H1 (cell line): ENCODE measurements at regions not wholly inside any gene's neighbourhood (a gene's known extent, or its start where the extent isn't known, plus 50 kb on each side); places are given as distances from the start of the nearest gene placed in this dataset.

ENCODE experiments used
- CTCF ChIA-PET: fragments of 300-600 bp; sonication (Branson Sonifier 250); formaldehyde crosslinking; loops from one replicate; lab custom pipeline; 2021; ENCODE audit not compliant: partially characterized antibody; lab: Charles Lee
- POLR2A ChIA-PET: fragments of 300-600 bp; sonication (Branson Sonifier 250); formaldehyde crosslinking; loops from one replicate; lab custom pipeline; 2021; ENCODE audit warnings: inconsistent platforms; ENCODE audit not compliant: partially characterized antibody; lab: Charles Lee
- DNase-seq, 2 experiments: peaks; one replicate each; pipeline versions ENCODE4 v3.0.0 to v3.0.0-alpha.2; 2010 to 2022; ENCODE audit warnings: low spot score in 2 of 2, low read depth in 1 of 2, mixed read lengths in 1 of 2
- FAIRE-seq: peaks from 2 replicates; lab custom pipeline; 2011; peaks lifted over from hg19 to GRCh38; lab: Jason Lieb, UNC
- H2AFZ ChIP-seq: 2 replicates; pipeline ENCODE4 v1.8.1; 2012; ENCODE audit warnings: low read length, inconsistent platforms
- H2AK5ac ChIP-seq: 2 replicates; pipeline ENCODE4 v1.6.1; 2013; ENCODE audit warnings: low read depth, low read length
- H2BK120ac ChIP-seq: replicated peaks from 2 replicates; pipeline ENCODE3; 2013; ENCODE audit warnings: low read depth, low read length, inconsistent platforms
- H2BK12ac ChIP-seq: 2 replicates; pipeline ENCODE4 v1.6.1; 2013; ENCODE audit warnings: low read depth, low read length
- H2BK15ac ChIP-seq: 2 replicates; pipeline ENCODE4 v1.6.1; 2013; ENCODE audit warnings: low read length
- H2BK20ac ChIP-seq: 2 replicates; pipeline ENCODE4 v1.6.1; 2013; ENCODE audit warnings: low read length
- H2BK5ac ChIP-seq: 2 replicates; pipeline ENCODE4 v1.6.1; 2013; ENCODE audit warnings: low read depth, low read length
- H3K14ac ChIP-seq: 2 replicates; pipeline ENCODE4 v1.6.1; 2013; ENCODE audit warnings: inconsistent platforms; ENCODE audit not compliant: insufficient read length
- H3K18ac ChIP-seq: 2 replicates; pipeline ENCODE4 v1.6.1; 2013; ENCODE audit warnings: low read length; ENCODE audit errors: extremely low read depth
- H3K23ac ChIP-seq: 2 replicates; pipeline ENCODE4 v1.6.1; 2013; ENCODE audit warnings: inconsistent platforms; ENCODE audit not compliant: insufficient read length
- H3K23me2 ChIP-seq: 2 replicates; pipeline ENCODE4 v1.6.1; 2013; ENCODE audit warnings: low read depth, low read length
- H3K27ac ChIP-seq: 2 replicates; pipeline ENCODE4 v1.6.1; 2011; ENCODE audit warnings: low read depth, low read length, inconsistent platforms
- H3K27me3 ChIP-seq, 4 experiments: replicated peaks in 1 of 4; 1 replicate in 1 of 4; 2 replicates in 3 of 4; pipeline versions ENCODE4 v1.6.1 to v1.8.1; 2011 to 2013; ENCODE audit warnings: low read length in 3 of 4, mild to moderate bottlenecking in 3 of 4, inconsistent platforms in 2 of 4, mixed read lengths in 2 of 4, moderate library complexity in 1 of 4; ENCODE audit not compliant: control insufficient read depth in 3 of 4, insufficient read depth in 3 of 4; ENCODE audit errors: extremely low read depth in 1 of 4
- H3K36me3 ChIP-seq, 4 experiments: 2 replicates each; pipeline versions ENCODE4 v1.6.1 to v1.8.1; 2011 to 2013; ENCODE audit warnings: mild to moderate bottlenecking in 4 of 4, low read length in 3 of 4, moderate library complexity in 2 of 4, control low read depth in 1 of 4, inconsistent platforms in 1 of 4; ENCODE audit not compliant: insufficient read depth in 4 of 4, control insufficient read depth in 2 of 4
- H3K4ac ChIP-seq: replicated peaks from 2 replicates; pipeline ENCODE3; 2013; ENCODE audit warnings: low read length, low read depth, mixed read lengths, inconsistent platforms; ENCODE audit not compliant: insufficient read length
- H3K4me1 ChIP-seq, 4 experiments: replicated peaks in 1 of 4; 1 replicate in 1 of 4; 2 replicates in 3 of 4; pipeline versions ENCODE4 v1.6.1 to v1.8.1; 2011 to 2013; ENCODE audit warnings: low read length in 3 of 4, inconsistent platforms in 2 of 4, mixed read lengths in 1 of 4; ENCODE audit not compliant: insufficient read depth in 4 of 4, control insufficient read depth in 3 of 4
- H3K4me2 ChIP-seq, 2 experiments: 2 replicates each; pipeline versions ENCODE4 v1.6.1 to v1.8.1; 2011 to 2013; ENCODE audit warnings: low read depth in 2 of 2, low read length in 2 of 2, control low read depth in 1 of 2, inconsistent platforms in 1 of 2, mild to moderate bottlenecking in 1 of 2; ENCODE audit not compliant: insufficient read depth in 1 of 2
- H3K4me3 ChIP-seq, 4 experiments: fragments of 200-600, 300-600 bp in 1 of 4; sonication (generic), shearing (Covaris generic), sonication (Bioruptor Twin) in 1 of 4; 2 replicates each; pipeline versions ENCODE4 v1.5.1 to v1.8.1; 2011 to 2016; ENCODE audit warnings: low read length in 4 of 4, low read depth in 3 of 4, control low read depth in 2 of 4, inconsistent platforms in 2 of 4, mild to moderate bottlenecking in 2 of 4, mixed read lengths in 1 of 4, moderate library complexity in 1 of 4; ENCODE audit not compliant: insufficient read depth in 2 of 4; ENCODE audit errors: extremely low read depth in 1 of 4
- H3K56ac ChIP-seq: replicated peaks from 2 replicates; pipeline ENCODE3; 2013; ENCODE audit warnings: low read depth, mild to moderate bottlenecking, mixed read lengths, low read length, inconsistent platforms; ENCODE audit not compliant: insufficient read length
- H3K79me1 ChIP-seq: 2 replicates; pipeline ENCODE4 v1.6.1; 2013; ENCODE audit warnings: low read depth, low read length, control low read depth
- H3K79me2 ChIP-seq, 2 experiments: 2 replicates each; pipeline versions ENCODE4 v1.6.1 to v1.8.1; 2012 to 2013; ENCODE audit warnings: low read length in 2 of 2, mild to moderate bottlenecking in 2 of 2, inconsistent platforms in 1 of 2; ENCODE audit not compliant: insufficient read depth in 2 of 2, control insufficient read depth in 1 of 2
- H3K9ac ChIP-seq, 4 experiments: replicated peaks in 1 of 4; 1 replicate in 1 of 4; 2 replicates in 3 of 4; pipeline versions ENCODE4 v1.6.1 to v1.8.1; 2011 to 2013; ENCODE audit warnings: low read depth in 3 of 4, low read length in 3 of 4, control low read depth in 2 of 4, mild to moderate bottlenecking in 2 of 4, moderate library complexity in 2 of 4, inconsistent platforms in 1 of 4; ENCODE audit errors: extremely low read depth in 1 of 4
- H3K9me3 ChIP-seq, 2 experiments: 2 replicates each; pipeline versions ENCODE4 v1.6.1 to v1.8.1; 2012 to 2013; ENCODE audit warnings: mild to moderate bottlenecking in 2 of 2, moderate library complexity in 2 of 2, control low read depth in 1 of 2, inconsistent platforms in 1 of 2, low read depth in 1 of 2, low read length in 1 of 2, mixed read lengths in 1 of 2; ENCODE audit not compliant: insufficient read depth in 2 of 2
- H4K20me1 ChIP-seq, 2 experiments: replicated peaks in 1 of 2; 2 replicates each; pipeline versions ENCODE3 to v1.8.1; 2011 to 2013; ENCODE audit warnings: inconsistent platforms in 2 of 2, low read length in 2 of 2, mild to moderate bottlenecking in 1 of 2; ENCODE audit not compliant: insufficient read depth in 2 of 2, control insufficient read depth in 1 of 2
- H4K5ac ChIP-seq: 2 replicates; pipeline ENCODE4 v1.6.1; 2013; ENCODE audit warnings: low read length, low read depth, mixed read lengths, inconsistent platforms; ENCODE audit not compliant: insufficient read length
- H4K8ac ChIP-seq: 2 replicates; pipeline ENCODE4 v1.8.0; 2013; ENCODE audit warnings: mild to moderate bottlenecking, moderate library complexity, low read length, inconsistent platforms; ENCODE audit not compliant: insufficient read depth; ENCODE audit errors: extremely low read depth
- H4K91ac ChIP-seq: replicated peaks from 2 replicates; pipeline ENCODE3; 2013; ENCODE audit warnings: low read length, mixed read lengths, inconsistent platforms; ENCODE audit not compliant: insufficient read length
- ASH2L ChIP-seq: fragments of 200-600, 300-600 bp; sonication (generic); IDR thresholded peaks from one replicate; pipeline ENCODE4 v1.7.1; 2017; ENCODE audit warnings: low read length
- BCL11A ChIP-seq, 2 experiments: IDR thresholded peaks; one replicate each; pipeline ENCODE4 v1.6.1; 2011; ENCODE audit warnings: low read depth in 2 of 2, low read length in 2 of 2, mild to moderate bottlenecking in 2 of 2
- CBX5 ChIP-seq: fragments of 300-800, 300-1000 bp; sonication (generic); IDR thresholded peaks from 2 replicates; pipeline ENCODE4 v1.7.1; 2016; ENCODE audit warnings: antibody characterized with exemption, low read length, low read depth
- HDAC6 ChIP-seq: IDR thresholded peaks from one replicate; pipeline ENCODE4 v1.7.1; 2012; ENCODE audit warnings: low read depth, mild to moderate bottlenecking, inconsistent platforms, low read length, moderate library complexity
- KDM5A ChIP-seq: fragments of 200-600 bp; IDR thresholded peaks from 2 replicates; pipeline ENCODE4 v1.7.1; 2012; ENCODE audit warnings: mild to moderate bottlenecking, low read length, inconsistent platforms, mixed read lengths
- RNF2 ChIP-seq: fragments of 200-900, 300-1000 bp; sonication (generic); IDR thresholded peaks from 2 replicates; pipeline ENCODE4 v1.7.1; 2016; ENCODE audit warnings: borderline replicate concordance, low read depth, mild to moderate bottlenecking, antibody characterized with exemption, low read length; ENCODE audit not compliant: poor library complexity, severe bottlenecking; ENCODE audit errors: missing control alignments
- SIN3A ChIP-seq, 2 experiments: IDR thresholded peaks in 1 of 2; conservative IDR thresholded peaks in 1 of 2; 2 replicates each; pipeline ENCODE4 v1.6.1; 2011 to 2012; ENCODE audit warnings: low read length in 2 of 2, improper control_type of control experiment in 1 of 2, low read depth in 1 of 2, mild to moderate bottlenecking in 1 of 2
- SRF ChIP-seq: IDR thresholded peaks from 2 replicates; pipeline ENCODE4 v1.6.1; 2011; ENCODE audit warnings: mild to moderate bottlenecking, low read depth, low read length, moderate library complexity
- TEAD4 ChIP-seq: IDR thresholded peaks from 2 replicates; pipeline ENCODE4 v1.6.1; 2012; ENCODE audit warnings: low read depth, low read length, inconsistent platforms, mixed read lengths
- WGBS, 2 experiments: shearing (Covaris generic) in 1 of 2; methylation state at CpG; one replicate each; pipeline versions ENCODE4 v1.1.6 to v1.1.7; 2013 to 2015; ENCODE audit warnings: low lambda C conversion rate in 2 of 2, mixed read lengths in 2 of 2, inconsistent platforms in 1 of 2, low coverage in 1 of 2, missing lambda C conversion rate in 1 of 2; ENCODE audit not compliant: insufficient replicate concordance in 2 of 2, insufficient coverage in 1 of 2, insufficient read length in 1 of 2; ENCODE audit errors: extremely low coverage in 1 of 2, missing lambda C conversion rate in 1 of 2; 5-methylcytosine and 5-hydroxymethylcytosine counted together
- TF ChIP-seq, protein P1 (sequence below): IDR thresholded peaks from 2 replicates; pipeline ENCODE4 v1.6.1; 2011; ENCODE audit warnings: low read length, improper control_type of control experiment
- TF ChIP-seq, protein P2 (sequence below): IDR thresholded peaks from 2 replicates; pipeline ENCODE4 v1.6.1; 2012; ENCODE audit warnings: inconsistent platforms
- TF ChIP-seq, protein P3 (sequence below): IDR thresholded peaks from 2 replicates; pipeline ENCODE4 v1.6.1; 2011; ENCODE audit warnings: low read depth, mild to moderate bottlenecking, low read length; ENCODE audit not compliant: insufficient read depth

DNA sequence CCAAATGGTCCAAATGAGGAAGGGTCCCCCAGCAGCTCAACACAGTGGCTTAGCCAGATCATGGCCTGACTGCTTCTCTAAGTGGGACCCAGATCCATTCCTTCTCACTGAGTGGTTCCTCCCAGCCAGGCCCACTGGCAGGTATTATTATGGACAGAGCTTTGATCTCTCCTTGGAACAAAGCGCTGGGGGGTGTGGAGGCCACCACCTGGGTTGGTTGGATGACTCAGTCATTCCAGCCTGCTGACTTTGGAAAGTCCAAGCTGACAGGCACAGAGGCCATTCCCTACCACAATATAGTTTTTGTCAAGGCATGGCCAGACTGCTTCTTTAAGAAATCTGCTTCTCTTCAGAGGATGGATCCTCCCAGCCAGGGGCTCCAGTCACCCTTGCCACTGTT, 341.1 kb downstream of the BTG1 start:
- no peaks in the 10 kb centered on the region for H3K79me1 ChIP-seq
- no peak overlapping the region for H3K4me2 ChIP-seq
- no peak overlapping the region for H3K18ac ChIP-seq
- H4K5ac ChIP-seq, result no peak overlapping the region
- H3K56ac ChIP-seq, result no peak overlapping the region
- H4K8ac ChIP-seq, result no peak overlapping the region
- H2BK120ac ChIP-seq, result no peak overlapping the region
- no peaks in the 10 kb centered on the region for H3K36me3 ChIP-seq
- H2AK5ac ChIP-seq, result no peak overlapping the region
- no peak overlapping the region for H3K4me3 ChIP-seq
- H2BK12ac ChIP-seq, result no peak overlapping the region
- no peaks in the 10 kb centered on the region for H4K20me1 ChIP-seq
- ChIA-PET CTCF (interaction anchor here (0.7 to 1.4 kb wide), 3 partner anchors 8 to 422 kb away, joined by 4 to 5 read pairs (median 4); no protein-coding TSS in a partner anchor), POLR2A (no interaction called here)
- no peak overlapping the region for H3K14ac ChIP-seq
- H2BK20ac ChIP-seq, result no peak overlapping the region
- H3K9ac ChIP-seq, result no peak overlapping the region
- H2AFZ ChIP-seq, result no peak overlapping the region
- H3K79me2 ChIP-seq, result no peaks in the 10 kb centered on the region
- H3K27ac ChIP-seq, result no peak overlapping the region
- FAIRE-seq (no peak), DNase-seq (no peak)
- H3K23ac ChIP-seq, result no peak overlapping the region
- no peaks in the 10 kb centered on the region for H3K23me2 ChIP-seq
- H3K27me3 ChIP-seq, result no peaks in the 10 kb centered on the region
- WGBS, 2 experiments, result 88% methylated on average over 1 of the region's 1 CpG; no CpG with 5 or more reads in 1 of the 2 experiments
- H3K4ac ChIP-seq, result no peak overlapping the region
- H3K9me3 ChIP-seq, result 0 out of 4 replicates have a peak, but pooled peaks cover 0 to 9% of the 10 kb centered on the region in 2 experiments
- H2BK5ac ChIP-seq, result no peak overlapping the region
- H3K4me1 ChIP-seq, result no peaks in the 10 kb centered on the region
- no peak overlapping the region for H2BK15ac ChIP-seq
- no peak overlapping the region for H4K91ac ChIP-seq
- TF ChIP-seq RNF2 (no peak), SIN3A (conservative IDR thresholded peaks at IDR 0.05 in 1 of 2, IDR thresholded peaks at IDR 0.05 in 1 of 2; ENCODE audit: low read depth in 1 of 2, low read length in 2 of 2) (no peak), ASH2L (no peak), TEAD4 (no peak), KDM5A (no peak), BCL11A (IDR thresholded peaks at IDR 0.05; ENCODE audit: low read depth in 2 of 2, low read length in 2 of 2) (no peak), SRF (no peak), CBX5 (no peak), HDAC6 (no peak)
- TF ChIP-seq, protein P1, sequence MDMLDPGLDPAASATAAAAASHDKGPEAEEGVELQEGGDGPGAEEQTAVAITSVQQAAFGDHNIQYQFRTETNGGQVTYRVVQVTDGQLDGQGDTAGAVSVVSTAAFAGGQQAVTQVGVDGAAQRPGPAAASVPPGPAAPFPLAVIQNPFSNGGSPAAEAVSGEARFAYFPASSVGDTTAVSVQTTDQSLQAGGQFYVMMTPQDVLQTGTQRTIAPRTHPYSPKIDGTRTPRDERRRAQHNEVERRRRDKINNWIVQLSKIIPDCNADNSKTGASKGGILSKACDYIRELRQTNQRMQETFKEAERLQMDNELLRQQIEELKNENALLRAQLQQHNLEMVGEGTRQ, result no peak
- TF ChIP-seq, protein P2, sequence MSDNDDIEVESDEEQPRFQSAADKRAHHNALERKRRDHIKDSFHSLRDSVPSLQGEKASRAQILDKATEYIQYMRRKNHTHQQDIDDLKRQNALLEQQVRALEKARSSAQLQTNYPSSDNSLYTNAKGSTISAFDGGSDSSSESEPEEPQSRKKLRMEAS, result no peak
- TF ChIP-seq, protein P3, sequence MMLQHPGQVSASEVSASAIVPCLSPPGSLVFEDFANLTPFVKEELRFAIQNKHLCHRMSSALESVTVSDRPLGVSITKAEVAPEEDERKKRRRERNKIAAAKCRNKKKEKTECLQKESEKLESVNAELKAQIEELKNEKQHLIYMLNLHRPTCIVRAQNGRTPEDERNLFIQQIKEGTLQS, result no peak
